ENCODE measurements at regions not wholly inside any gene's neighbourhood (a gene's known extent, or its start where the extent isn't known, plus 50 kb on each side); places are given as distances from the start of the nearest gene placed in this dataset.
"Not testable (repeated sequence)": the region's sequence is repeated elsewhere in the genome, so short reads cannot be mapped to it uniquely, and the experiment has no call there.

DNA sequence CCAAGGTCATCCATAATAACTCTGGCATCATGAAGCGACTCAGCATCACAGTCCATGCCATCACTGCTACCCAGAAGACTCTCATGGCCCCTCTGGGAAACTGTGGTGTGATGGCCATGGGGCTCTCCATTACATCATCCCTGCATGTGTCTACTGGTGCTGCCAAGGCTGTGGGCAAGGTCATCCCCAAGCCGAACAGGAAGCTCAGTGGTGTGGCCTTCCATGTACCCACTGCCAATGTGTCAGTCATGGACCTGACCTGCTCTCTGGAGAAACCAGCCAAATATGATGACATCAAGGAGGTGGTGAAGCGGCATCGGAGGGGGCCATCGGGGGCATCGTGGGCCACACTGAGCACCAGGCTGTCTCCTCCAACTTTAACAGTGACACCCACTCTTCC, 65.1 kb upstream of the ARHGAP29 start:
- DNase-seq, result no peak

DNA sequence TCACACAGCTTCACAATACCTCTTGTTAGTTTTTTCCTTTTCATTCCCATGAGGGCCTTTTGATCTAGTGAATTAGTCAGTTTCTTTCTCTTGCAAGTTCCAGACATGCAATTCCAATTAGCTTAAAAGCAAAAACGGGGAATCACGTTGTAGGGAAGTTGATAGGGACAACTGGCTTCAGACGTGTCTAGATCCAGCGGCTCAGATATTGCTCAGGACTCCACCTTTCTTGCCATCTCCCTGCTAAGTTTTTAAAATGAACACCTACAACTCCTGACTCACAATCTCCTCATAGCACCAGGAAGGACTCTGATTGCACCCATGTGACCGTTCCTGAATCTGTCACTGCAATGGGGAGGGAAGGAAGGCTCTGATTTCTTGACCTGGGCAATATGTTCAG, 63.8 kb upstream of the ARHGAP29 start:
- no peak for DNase-seq

GRCh38 chr1:94300731-94301130, 63.3 kb upstream of the ARHGAP29 start:
- DNase-seq, result no peak

GRCh38 chr1:94299627-94300553, 62.5 kb upstream of the ARHGAP29 start:
- no peak for DNase-seq

DNA sequence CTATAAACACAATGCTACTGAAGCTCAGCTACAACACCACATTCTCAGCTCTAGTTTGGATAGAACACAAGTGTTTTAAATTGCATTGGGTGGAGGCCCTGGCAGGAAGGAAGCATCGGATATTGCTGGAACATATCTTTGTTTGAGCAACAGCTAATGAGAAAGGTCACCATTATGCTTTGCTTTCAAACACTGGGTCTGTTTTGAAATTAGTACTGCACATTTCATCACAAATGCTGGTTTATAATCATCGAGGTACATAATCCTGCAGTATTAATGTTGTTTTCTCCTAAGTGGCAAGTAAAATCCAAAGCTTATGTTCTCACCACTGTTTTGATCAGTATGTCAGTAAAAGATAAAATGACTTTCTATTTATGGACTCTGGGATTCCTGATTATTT, 61.5 kb upstream of the ARHGAP29 start:
- DNase-seq, result no peak

- no peak for DNase-seq
These were observed 58.6 kb upstream of the ARHGAP29 start for GRCh38 chr1:94296018-94296417.

GRCh38 chr1:94292978-94293377, 55.6 kb upstream of the ARHGAP29 start:
- not testable (repeated sequence) for DNase-seq

GRCh38 chr1:94289244-94289643, 51.9 kb upstream of the ARHGAP29 start:
- not testable (repeated sequence) for DNase-seq
